Trophoblast cell (in vitro differentiated cells and primary cell): ENCODE measurements at regions not wholly inside any gene's neighbourhood (a gene's known extent, or its start where the extent isn't known, plus 50 kb on each side); places are given as distances from the start of the nearest gene placed in this dataset.
"Not testable (repeated sequence)": the region's sequence is repeated elsewhere in the genome, so short reads cannot be mapped to it uniquely, and the experiment has no call there.

Experiments used
- DNase-seq, 2 donors: peaks; one replicate each; pipeline ENCODE4 v3.0.0-alpha.2; 2016
- H2AFZ ChIP-seq: 2 replicates; pipeline ENCODE4 v1.6.1; 2013; ENCODE audit warnings: low read length, moderate library complexity, mild to moderate bottlenecking; ENCODE audit not compliant: insufficient read depth, poor library complexity
- H2AK5ac ChIP-seq: 2 replicates; pipeline ENCODE4 v1.6.1; 2013; ENCODE audit warnings: mild to moderate bottlenecking, low read length
- H2BK120ac ChIP-seq: 2 replicates; pipeline ENCODE4 v1.6.1; 2013; ENCODE audit warnings: low read length, mild to moderate bottlenecking, moderate library complexity; ENCODE audit not compliant: insufficient read depth, poor library complexity
- H2BK12ac ChIP-seq: 2 replicates; pipeline ENCODE4 v1.6.1; 2013; ENCODE audit warnings: mild to moderate bottlenecking, low read length, moderate library complexity
- H2BK5ac ChIP-seq: 2 replicates; pipeline ENCODE4 v1.6.1; 2013; ENCODE audit warnings: low read length, low read depth, moderate library complexity, mild to moderate bottlenecking; ENCODE audit not compliant: poor library complexity
- H3K14ac ChIP-seq: 2 replicates; pipeline ENCODE4 v1.6.1; 2013; ENCODE audit warnings: mild to moderate bottlenecking, low read length
- H3K18ac ChIP-seq: 2 replicates; pipeline ENCODE4 v1.6.1; 2013; ENCODE audit warnings: mild to moderate bottlenecking, low read length
- H3K23ac ChIP-seq: 2 replicates; pipeline ENCODE4 v1.6.1; 2013; ENCODE audit warnings: low read length
- H3K27ac ChIP-seq: 2 replicates; pipeline ENCODE4 v1.5.1; 2013; ENCODE audit warnings: low read depth, mild to moderate bottlenecking, inconsistent platforms, low read length, moderate library complexity
- H3K27me3 ChIP-seq: 2 replicates; pipeline ENCODE4 v1.6.1; 2013; ENCODE audit warnings: inconsistent platforms, mild to moderate bottlenecking, low read length, moderate library complexity; ENCODE audit not compliant: insufficient read depth
- H3K36me3 ChIP-seq, 2 experiments: 1 replicate in 1 of 2; 2 replicates in 1 of 2; pipeline ENCODE4 v1.6.1; 2013; ENCODE audit warnings: low read length in 2 of 2, mild to moderate bottlenecking in 2 of 2, moderate library complexity in 1 of 2; ENCODE audit not compliant: insufficient read depth in 2 of 2, control insufficient read depth in 1 of 2
- H3K4ac ChIP-seq: 2 replicates; pipeline ENCODE4 v1.6.1; 2013; ENCODE audit warnings: low read depth, mild to moderate bottlenecking, low read length, moderate library complexity
- H3K4me1 ChIP-seq, 2 experiments: 1 replicate in 1 of 2; 2 replicates in 1 of 2; pipeline ENCODE4 v1.6.1; 2013; ENCODE audit warnings: low read length in 2 of 2, mild to moderate bottlenecking in 2 of 2, moderate library complexity in 1 of 2; ENCODE audit not compliant: insufficient read depth in 2 of 2, control insufficient read depth in 1 of 2
- H3K4me2 ChIP-seq: 2 replicates; pipeline ENCODE4 v1.6.1; 2013; ENCODE audit warnings: inconsistent platforms, mild to moderate bottlenecking, low read length, moderate library complexity
- H3K4me3 ChIP-seq: 2 replicates; pipeline ENCODE4 v1.5.1; 2013; ENCODE audit warnings: mild to moderate bottlenecking, low read depth, low read length, inconsistent platforms
- H3K79me1 ChIP-seq: one replicate; pipeline ENCODE4 v1.6.1; 2013; ENCODE audit warnings: low read length
- H3K79me2 ChIP-seq: 2 replicates; pipeline ENCODE4 v1.6.1; 2013; ENCODE audit warnings: low read length, mild to moderate bottlenecking; ENCODE audit not compliant: control insufficient read depth, insufficient read depth, poor library complexity
- H3K9ac ChIP-seq: 2 replicates; pipeline ENCODE4 v1.6.1; 2013; ENCODE audit warnings: mild to moderate bottlenecking, low read length
- H3K9me3 ChIP-seq: 2 replicates; pipeline ENCODE4 v1.6.1; 2013; ENCODE audit warnings: low read depth, mild to moderate bottlenecking, control low read depth, inconsistent platforms, low read length; ENCODE audit not compliant: insufficient read depth
- H4K12ac ChIP-seq: 2 replicates; pipeline ENCODE4 v1.6.1; 2013; ENCODE audit warnings: low read depth, mild to moderate bottlenecking, low read length, moderate library complexity
- H4K8ac ChIP-seq: 2 replicates; pipeline ENCODE4 v1.6.1; 2013; ENCODE audit warnings: low read depth, mild to moderate bottlenecking, low read length, moderate library complexity
- H4K91ac ChIP-seq: one replicate; pipeline ENCODE4 v1.6.1; 2013; ENCODE audit warnings: low read depth, mild to moderate bottlenecking, low read length, moderate library complexity
- WGBS: extraction: QIAGEN DNeasy Blood & Tissue Kit; methylation state at CpG from one replicate; pipeline ENCODE4 v1.1.7; 2013; ENCODE audit warnings: missing lambda C conversion rate; ENCODE audit not compliant: insufficient read length, insufficient coverage; ENCODE audit errors: extremely low coverage; 5-methylcytosine and 5-hydroxymethylcytosine counted together

- no peaks in the 10 kb centered on the region for H3K9me3 ChIP-seq
- no peak overlapping the region for H3K23ac ChIP-seq
- no CpG with 5 or more reads among the region's 7 CpGs for WGBS
- no peaks in the 10 kb centered on the region for H3K79me1 ChIP-seq
- H3K27ac ChIP-seq = no peak overlapping the region
- H3K18ac ChIP-seq = no peak overlapping the region
- no peak for DNase-seq
- no peaks in the 10 kb centered on the region for H3K79me2 ChIP-seq
- no peak overlapping the region for H2AK5ac ChIP-seq
- H3K4me3 ChIP-seq = no peak overlapping the region
- H4K12ac ChIP-seq = no peak overlapping the region
- no peak overlapping the region for H4K91ac ChIP-seq
- no peak overlapping the region for H2BK5ac ChIP-seq
- no peak overlapping the region for H3K9ac ChIP-seq
- H2BK12ac ChIP-seq = no peak overlapping the region
- no peak overlapping the region for H2BK120ac ChIP-seq
- no peak overlapping the region for H3K14ac ChIP-seq
- no peaks in the 10 kb centered on the region for H3K27me3 ChIP-seq
- no peak overlapping the region for H3K4ac ChIP-seq
- H3K4me1 ChIP-seq = no peaks in the 10 kb centered on the region
- H3K4me2 ChIP-seq = no peak overlapping the region
- H3K36me3 ChIP-seq = no peaks in the 10 kb centered on the region
- H4K8ac ChIP-seq = no peak overlapping the region
- H2AFZ ChIP-seq = no peak overlapping the region
Measured at GRCh38 chr7:101757879-101758278, 59.5 kb upstream of the CUX1 start.

GRCh38 chr7:101758519-101758918 is 58.9 kb upstream of the CUX1 start:
- H2BK12ac ChIP-seq, H2BK120ac ChIP-seq, H3K9me3 ChIP-seq: not testable (repeated sequence)

DNA sequence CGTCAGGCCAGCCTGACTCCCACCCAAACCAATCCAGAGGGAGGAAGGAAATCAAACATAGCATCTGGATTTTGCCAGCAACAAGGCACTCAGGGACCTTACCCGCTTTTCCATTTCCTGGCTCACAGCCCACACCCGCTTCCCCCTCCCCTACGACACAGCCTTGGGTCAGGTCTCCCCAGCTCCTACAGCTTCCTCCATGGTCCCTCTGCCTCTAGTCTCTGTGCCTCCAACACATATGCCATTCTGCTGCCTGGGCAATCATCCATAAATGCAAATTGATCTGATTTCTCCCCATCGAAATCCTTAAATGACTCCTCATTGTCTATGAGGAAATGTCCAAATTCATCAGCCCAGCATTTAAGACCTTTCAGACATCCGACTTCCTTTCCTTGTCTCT is 53.2 kb upstream of the CUX1 start:
- WGBS = no CpG with 5 or more reads among the region's 6 CpGs
- Histone ChIP-seq H3K18ac (no peak overlapping the region), H2BK5ac (no peak overlapping the region), H3K4me2 (no peak overlapping the region), H2AFZ (no peak overlapping the region), H3K9me3 (peaks cover 2% of the 10 kb centered on the region), H2BK12ac (no peak overlapping the region), H3K79me1 (no peaks in the 10 kb centered on the region), H3K27me3 (no peaks in the 10 kb centered on the region), H2AK5ac (no peak overlapping the region), H4K8ac (no peak overlapping the region), H3K9ac (no peak overlapping the region), H4K12ac (no peak overlapping the region), H2BK120ac (no peak overlapping the region), H3K79me2 (no peaks in the 10 kb centered on the region), H3K4me1 (no peaks in the 10 kb centered on the region), H3K4me3 (no peak overlapping the region), H3K23ac (no peak overlapping the region), H3K14ac (no peak overlapping the region), H4K91ac (no peak overlapping the region), H3K36me3 (no peaks in the 10 kb centered on the region), H3K4ac (no peak overlapping the region), H3K27ac (no peak overlapping the region)
- DNase-seq = no peak

More at GRCh38 chr7:101758519-101758918, 58.9 kb upstream of the CUX1 start:
- H3K23ac ChIP-seq, H2AFZ ChIP-seq, H2AK5ac ChIP-seq, H3K79me2 ChIP-seq, H3K27ac ChIP-seq, H3K27me3 ChIP-seq, H4K8ac ChIP-seq, H3K18ac ChIP-seq, H3K4me3 ChIP-seq, H3K4me1 ChIP-seq, H4K12ac ChIP-seq, H3K14ac ChIP-seq, H3K36me3 ChIP-seq, H3K4ac ChIP-seq, DNase-seq, H3K9ac ChIP-seq, H3K79me1 ChIP-seq, H3K4me2 ChIP-seq, H2BK5ac ChIP-seq, H4K91ac ChIP-seq: not testable (repeated sequence)
- WGBS = no CpG with 5 or more reads among the region's 2 CpGs

GRCh38 chr7:101767544-101767943 is 49.9 kb upstream of the CUX1 start:
- Histone ChIP-seq H3K79me1 (no peaks in the 10 kb centered on the region), H2AK5ac (no peak overlapping the region)
- no CpG with 5 or more reads among the region's 6 CpGs for WGBS

More at GRCh38 chr7:101767544-101767943, 49.9 kb upstream of the CUX1 start:
- Histone ChIP-seq H3K4me3 (no peak overlapping the region), H3K18ac (no peak overlapping the region), H3K79me2 (no peaks in the 10 kb centered on the region), H2BK12ac (no peak overlapping the region), H3K9me3 (peaks cover 2% of the 10 kb centered on the region), H3K23ac (no peak overlapping the region), H2BK5ac (no peak overlapping the region), H3K9ac (peak overlapping the region; percentile 44), H3K27ac (no peak overlapping the region), H4K12ac (no peak overlapping the region), H4K8ac (no peak overlapping the region), H4K91ac (no peak overlapping the region), H3K27me3 (no peaks in the 10 kb centered on the region), H3K4me1 (no peaks in the 10 kb centered on the region), H2BK120ac (no peak overlapping the region), H3K36me3 (no peaks in the 10 kb centered on the region), H3K14ac (no peak overlapping the region), H3K4me2 (no peak overlapping the region), H2AFZ (no peak overlapping the region), H3K4ac (no peak overlapping the region)
- DNase-seq = no peak
